Activated naive CD4-positive, alpha-beta T cell treated with anti-CD3 and anti-CD28 coated beads for 36 hours (primary cell): ENCODE measurements at regions not wholly inside any gene's neighbourhood (a gene's known extent, or its start where the extent isn't known, plus 50 kb on each side); places are given as distances from the start of the nearest gene placed in this dataset.

ENCODE experiments used
- CTCF ChIA-PET: fragments of 350-600 bp; sonication (Branson Sonifier 250); formaldehyde crosslinking; loops from one replicate; lab custom pipeline; 2021; ENCODE audit warnings: antibody characterized with exemption; lab: Charles Lee
- DNase-seq: peaks from one replicate; pipeline ENCODE4 v3.0.0-alpha.2; 2020
- H3K27ac Mint-ChIP-seq: one replicate; pipeline ENCODE4 v1.8.0; 2021; ENCODE audit warnings: mild to moderate bottlenecking, mixed read lengths
- H3K27me3 Mint-ChIP-seq: one replicate; pipeline ENCODE4 v1.8.0; 2021; ENCODE audit warnings: low read depth, mixed read lengths
- H3K36me3 Mint-ChIP-seq: one replicate; pipeline ENCODE4 v1.8.0; 2021; ENCODE audit warnings: low read depth, mixed read lengths
- H3K4me1 Mint-ChIP-seq: one replicate; pipeline ENCODE4 v1.8.0; 2021; ENCODE audit warnings: low read depth, mixed read lengths
- H3K4me3 Mint-ChIP-seq: one replicate; pipeline ENCODE4 v1.8.0; 2021; ENCODE audit warnings: mild to moderate bottlenecking, moderate library complexity, mixed read lengths
- H3K9me3 Mint-ChIP-seq: one replicate; pipeline ENCODE4 v1.8.0; 2021; ENCODE audit warnings: mixed read lengths
- intact Hi-C: fragments of 100-400 bp; cut with micrococcal nuclease; formaldehyde crosslinking; loops from one replicate; pipeline ENCODE4 v1.15.1; 2023

- CTCF ChIA-PET = no interaction called here
- Mint-ChIP-seq H3K9me3 (no peaks in the 10 kb centered on the region), H3K36me3 (no peaks in the 10 kb centered on the region), H3K4me3 (no peak overlapping the region), H3K27ac (no peak overlapping the region), H3K4me1 (no peaks in the 10 kb centered on the region), H3K27me3 (peaks cover 2% of the 10 kb centered on the region)
- DNase-seq = no peak
- intact Hi-C loops = no loop called here
These were observed 57.1 kb upstream of the LIMCH1 start for GRCh38 chr4:41480896-41481311.

DNA sequence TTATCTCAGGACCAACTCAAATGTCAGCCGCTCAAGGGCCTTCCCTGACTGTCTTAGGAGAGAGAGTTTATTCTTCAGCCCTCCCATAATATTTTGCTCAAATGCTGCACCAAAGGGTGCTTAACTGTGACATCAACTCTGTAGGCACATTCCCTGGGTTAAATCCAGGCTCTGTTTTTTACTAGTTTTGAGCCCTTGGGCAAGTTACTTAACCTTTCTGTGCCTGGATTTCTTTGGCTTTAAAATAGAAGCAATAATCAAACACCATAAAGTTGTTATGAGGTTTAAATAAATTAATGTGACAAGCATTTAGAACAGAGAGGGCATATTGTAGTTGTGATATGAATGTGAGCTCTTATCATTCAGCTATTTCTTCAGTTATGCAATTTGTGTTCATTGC is 54.2 kb upstream of the LIMCH1 start:
- intact Hi-C loops = no loop called here
- CTCF ChIA-PET = no interaction called here
- H3K9me3 Mint-ChIP-seq = no peaks in the 10 kb centered on the region
- H3K27ac Mint-ChIP-seq = no peak overlapping the region
- no peaks in the 10 kb centered on the region for H3K36me3 Mint-ChIP-seq
- H3K27me3 Mint-ChIP-seq = no peaks in the 10 kb centered on the region
- H3K4me1 Mint-ChIP-seq = no peaks in the 10 kb centered on the region
- no peak for DNase-seq
- H3K4me3 Mint-ChIP-seq = no peak overlapping the region

DNA sequence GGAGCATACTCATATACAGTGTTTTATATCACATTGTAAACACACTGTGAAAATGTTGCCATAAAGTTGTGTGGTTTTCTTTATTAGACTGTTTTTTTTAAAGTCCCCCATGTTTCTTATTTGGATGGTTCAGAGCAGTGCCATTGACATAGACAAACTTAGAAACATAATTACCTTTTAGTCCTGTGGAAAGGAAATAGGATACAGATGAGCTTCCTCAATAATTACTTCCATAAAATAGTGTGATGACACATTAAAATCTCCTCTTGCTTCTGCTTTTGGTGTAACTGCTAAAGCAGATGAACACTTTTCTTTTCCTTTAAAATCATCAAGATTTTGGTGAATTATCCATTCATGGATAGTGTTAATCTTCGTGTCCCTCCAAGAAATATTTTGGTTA is 52.9 kb upstream of the LIMCH1 start:
- no peak for DNase-seq
- CTCF ChIA-PET = no interaction called here
- intact Hi-C loops = no loop called here

DNA sequence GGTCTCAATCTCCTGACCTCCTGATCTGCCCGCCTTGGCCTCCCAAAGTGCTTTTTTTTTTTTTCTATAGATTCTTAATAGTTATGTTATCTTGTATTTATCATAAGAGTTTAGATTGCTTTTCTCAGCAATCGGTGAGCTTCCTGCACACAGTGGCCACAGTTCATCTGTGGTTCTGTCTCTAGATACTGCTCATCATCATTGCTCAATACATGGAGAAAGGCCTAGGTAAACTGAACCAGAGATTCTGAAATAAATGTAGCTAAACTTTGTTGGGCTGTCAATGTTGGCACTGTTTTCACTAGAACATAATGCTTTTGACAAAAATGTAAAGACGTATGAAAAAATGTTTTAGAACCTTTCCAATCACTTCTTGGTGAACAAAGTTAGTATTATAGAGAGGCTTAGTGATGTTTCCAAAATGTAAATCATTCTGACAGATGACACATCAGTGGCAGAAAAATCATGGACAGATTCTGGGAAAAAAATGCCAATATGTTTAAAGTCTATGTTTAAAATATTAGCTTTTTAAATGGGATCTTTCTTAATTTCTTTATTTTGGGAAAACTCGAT is 50.0 kb upstream of the LIMCH1 start:
- H3K36me3 Mint-ChIP-seq = no peaks in the 10 kb centered on the region
- H3K4me3 Mint-ChIP-seq = no peak overlapping the region
- H3K27ac Mint-ChIP-seq = no peak overlapping the region
- H3K9me3 Mint-ChIP-seq = no peaks in the 10 kb centered on the region
- H3K27me3 Mint-ChIP-seq = no peaks in the 10 kb centered on the region
- DNase-seq = no peak
- H3K4me1 Mint-ChIP-seq = no peaks in the 10 kb centered on the region
- CTCF ChIA-PET = interaction anchor here (0.6 kb wide), 1 partner anchor 103 kb away, joined by 3 read pairs; no protein-coding TSS in a partner anchor
- intact Hi-C loops = no loop called here

More for the DNA sequence above, 52.9 kb upstream of the LIMCH1 start:
- Mint-ChIP-seq H3K4me3 (no peak overlapping the region), H3K9me3 (no peaks in the 10 kb centered on the region), H3K4me1 (no peaks in the 10 kb centered on the region), H3K36me3 (no peaks in the 10 kb centered on the region), H3K27me3 (no peaks in the 10 kb centered on the region), H3K27ac (no peak overlapping the region)
